ENCODE measurements at regions not wholly inside any gene's neighbourhood (a gene's known extent, or its start where the extent isn't known, plus 50 kb on each side); places are given as distances from the start of the nearest gene placed in this dataset.

GRCh38 chr7:86214734-86215133 lies 429.0 kb upstream of the GRM3 start:
- no peak overlapping the region for H3K27ac ChIP-seq
- H3K4me1 ChIP-seq = no peaks in the 10 kb centered on the region
- H3K4me3 ChIP-seq = no peak overlapping the region
- 7% methylated on average over 4 of the region's 4 CpGs for WGBS (ENCODE audit: missing lambda C conversion rate)
- ChIA-PET CTCF (no interaction called here), POLR2A (no interaction called here)
- no peaks in the 10 kb centered on the region for H3K9me3 ChIP-seq
- ATAC-seq (no peak), DNase-seq (ENCODE audit: low read depth in 1 of 2, low spot score in 1 of 2) (no peak), FAIRE-seq (no peak)
- H3K4me2 ChIP-seq = no peak overlapping the region
- TF ChIP-seq HOXA7 (CRISPR knock-in tag; IDR thresholded peaks at IDR 0.05) (no peak), RAD21 (conservative IDR thresholded peaks at IDR 0.05 in 1 of 2, IDR thresholded peaks at IDR 0.05 in 1 of 2) (no peak), HEYL (CRISPR knock-in tag; IDR thresholded peaks at IDR 0.05) (no peak), RARB (CRISPR knock-in tag; IDR thresholded peaks at IDR 0.05) (no peak), TP53 (CRISPR knock-in tag; IDR thresholded peaks at IDR 0.05) (no peak)
- TF ChIP-seq, protein P1, sequence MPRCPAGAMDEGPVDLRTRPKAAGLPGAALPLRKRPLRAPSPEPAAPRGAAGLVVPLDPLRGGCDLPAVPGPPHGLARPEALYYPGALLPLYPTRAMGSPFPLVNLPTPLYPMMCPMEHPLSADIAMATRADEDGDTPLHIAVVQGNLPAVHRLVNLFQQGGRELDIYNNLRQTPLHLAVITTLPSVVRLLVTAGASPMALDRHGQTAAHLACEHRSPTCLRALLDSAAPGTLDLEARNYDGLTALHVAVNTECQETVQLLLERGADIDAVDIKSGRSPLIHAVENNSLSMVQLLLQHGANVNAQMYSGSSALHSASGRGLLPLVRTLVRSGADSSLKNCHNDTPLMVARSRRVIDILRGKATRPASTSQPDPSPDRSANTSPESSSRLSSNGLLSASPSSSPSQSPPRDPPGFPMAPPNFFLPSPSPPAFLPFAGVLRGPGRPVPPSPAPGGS (IDR thresholded peaks at IDR 0.05) = no peak

GRCh38 chr7:86212976-86213375 lies 430.7 kb upstream of the GRM3 start:
- Histone ChIP-seq H3K9me3 (no peaks in the 10 kb centered on the region), H3K4me2 (no peak overlapping the region), H3K27ac (no peak overlapping the region), H3K4me1 (no peaks in the 10 kb centered on the region), H3K4me3 (no peak overlapping the region)
- ChIA-PET POLR2A (no interaction called here), CTCF (interaction anchor here (1.0 kb wide), 1 partner anchor 10 kb away, joined by 3 read pairs; no protein-coding TSS in a partner anchor)
- DNase-seq (ENCODE audit: low read depth in 1 of 2, low spot score in 1 of 2) (no peak), ATAC-seq (no peak), FAIRE-seq (no peak)
- 63% methylated on average over 2 of the region's 2 CpGs for WGBS (ENCODE audit: missing lambda C conversion rate)
- TF ChIP-seq HES2 (IDR thresholded peaks at IDR 0.05) = no peak
- TF ChIP-seq, protein P1 (IDR thresholded peaks at IDR 0.05) = no peak
- no peak for TF ChIP-seq ZSCAN20 (CRISPR knock-in tag; IDR thresholded peaks at IDR 0.05)
- TF ChIP-seq MAFK (IDR thresholded peaks at IDR 0.05; ENCODE audit: partially characterized antibody) = no peak
- no peak for TF ChIP-seq RAD21 (conservative IDR thresholded peaks at IDR 0.05 in 1 of 2, IDR thresholded peaks at IDR 0.05 in 1 of 2)
- no peak for TF ChIP-seq GATA3 (IDR thresholded peaks at IDR 0.05; ENCODE audit: borderline replicate concordance)
- no peak for TF ChIP-seq MAZ (IDR thresholded peaks at IDR 0.05; ENCODE audit: borderline replicate concordance, low read depth, low read length)
- no peak for TF ChIP-seq BHLHE40 (IDR thresholded peaks at IDR 0.05; ENCODE audit: low read depth, low read length)
- TF ChIP-seq SMC3 (IDR thresholded peaks at IDR 0.05) = no peak
- TF ChIP-seq, protein P2, sequence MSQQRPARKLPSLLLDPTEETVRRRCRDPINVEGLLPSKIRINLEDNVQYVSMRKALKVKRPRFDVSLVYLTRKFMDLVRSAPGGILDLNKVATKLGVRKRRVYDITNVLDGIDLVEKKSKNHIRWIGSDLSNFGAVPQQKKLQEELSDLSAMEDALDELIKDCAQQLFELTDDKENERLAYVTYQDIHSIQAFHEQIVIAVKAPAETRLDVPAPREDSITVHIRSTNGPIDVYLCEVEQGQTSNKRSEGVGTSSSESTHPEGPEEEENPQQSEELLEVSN (IDR thresholded peaks at IDR 0.05; ENCODE audit: borderline replicate concordance, low read depth) = no peak
- TF ChIP-seq CEBPB (IDR thresholded peaks at IDR 0.05) = no peak
- no peak for TF ChIP-seq HOXB13 (CRISPR knock-in tag; IDR thresholded peaks at IDR 0.05; ENCODE audit: low read depth)
- TF ChIP-seq RFX5 (IDR thresholded peaks at IDR 0.05) = no peak
- TF ChIP-seq RNF2 (IDR thresholded peaks at IDR 0.05; ENCODE audit: borderline replicate concordance, low read depth) = no peak
- no peak for TF ChIP-seq FOSL2 (IDR thresholded peaks at IDR 0.05)
- no peak for TF ChIP-seq FOSL2 (CRISPR knock-in tag; IDR thresholded peaks at IDR 0.05)
- TF ChIP-seq EHF (CRISPR knock-in tag; IDR thresholded peaks at IDR 0.05) = no peak

- no peak for DNase-seq (ENCODE audit: low read depth in 1 of 2, low spot score in 1 of 2)
- POLR2A ChIA-PET = no interaction called here
Observed at GRCh38 chr7:86209036-86209435, 434.7 kb upstream of the GRM3 start.

More at GRCh38 chr7:86209036-86209435, 434.7 kb upstream of the GRM3 start:
- TF ChIP-seq HEYL (CRISPR knock-in tag; IDR thresholded peaks at IDR 0.05) = no peak
- 40% methylated on average over 8 of the region's 8 CpGs for WGBS (ENCODE audit: missing lambda C conversion rate)
- Histone ChIP-seq H3K4me3 (no peak overlapping the region), H3K4me2 (no peak overlapping the region), H3K27ac (no peak overlapping the region), H3K9me3 (no peaks in the 10 kb centered on the region), H3K4me1 (no peaks in the 10 kb centered on the region)
- no peak for FAIRE-seq
- CTCF ChIA-PET = no interaction called here
- no peak for ATAC-seq

Measured in A549 (cell line).